Liver (tissue), 8 donors: ENCODE measurements at regions not wholly inside any gene's neighbourhood (a gene's known extent, or its start where the extent isn't known, plus 50 kb on each side); places are given as distances from the start of the nearest gene placed in this dataset.
A peak's percentile ranks its signal among the peaks of the same experiment; 100 is the strongest.

Source experiments
- DNase-seq: peaks from one replicate; pipeline ENCODE4 v3.0.0-alpha.2; 2017; ENCODE audit warnings: low spot score
- H3K27ac ChIP-seq, 2 donors: one replicate each; pipeline ENCODE4 v1.7.0; 2013; ENCODE audit warnings: inconsistent platforms in 2 of 2, low read length in 2 of 2, control low read depth in 1 of 2, low read depth in 1 of 2, mild to moderate bottlenecking in 1 of 2
- H3K27me3 ChIP-seq, 4 donors: one replicate each; pipeline versions ENCODE4 v1.6.1 to v1.7.0; 2013; ENCODE audit warnings: low read length in 3 of 4, inconsistent platforms in 1 of 4, mild to moderate bottlenecking in 1 of 4, moderate library complexity in 1 of 4; ENCODE audit not compliant: control insufficient read depth in 4 of 4, insufficient read depth in 4 of 4
- H3K36me3 ChIP-seq, 4 donors: one replicate each; pipeline versions ENCODE4 v1.6.1 to v1.7.0; 2013; ENCODE audit warnings: low read length in 3 of 4, mild to moderate bottlenecking in 3 of 4, low read depth in 1 of 4, moderate library complexity in 1 of 4; ENCODE audit not compliant: control insufficient read depth in 4 of 4, insufficient read depth in 3 of 4
- H3K4me1 ChIP-seq, 4 donors: one replicate each; pipeline versions ENCODE4 v1.6.1 to v1.7.0; 2013; ENCODE audit warnings: low read length in 3 of 4, mild to moderate bottlenecking in 3 of 4, moderate library complexity in 1 of 4; ENCODE audit not compliant: control insufficient read depth in 4 of 4, insufficient read depth in 4 of 4
- H3K4me3 ChIP-seq, 3 donors: one replicate each; pipeline versions ENCODE4 v1.6.1 to v1.7.0; 2013; ENCODE audit warnings: low read length in 3 of 3, control low read depth in 1 of 3, low read depth in 1 of 3, mild to moderate bottlenecking in 1 of 3
- H3K9ac ChIP-seq, 2 donors: one replicate each; pipeline ENCODE4 v1.7.0; 2013; ENCODE audit warnings: low read length in 2 of 2, mild to moderate bottlenecking in 2 of 2, moderate library complexity in 2 of 2, control low read depth in 1 of 2, low read depth in 1 of 2
- H3K9me3 ChIP-seq, 4 donors: one replicate each; pipeline versions ENCODE4 v1.6.1 to v1.7.0; 2013; ENCODE audit warnings: low read length in 3 of 4; ENCODE audit not compliant: control insufficient read depth in 4 of 4
- EGR1 ChIP-seq, 2 donors: IDR thresholded peaks; 2 replicates each; pipeline ENCODE4 v1.6.1; 2016 to 2018; ENCODE audit warnings: antibody characterized with exemption in 2 of 2, low read depth in 2 of 2
- FOXA1 ChIP-seq: IDR thresholded peaks from 2 replicates; pipeline ENCODE4 v1.6.1; 2016; ENCODE audit warnings: antibody characterized with exemption
- FOXA2 ChIP-seq: IDR thresholded peaks from 2 replicates; pipeline ENCODE4 v1.6.1; 2016; ENCODE audit warnings: antibody characterized with exemption
- GABPA ChIP-seq, 2 donors: IDR thresholded peaks in 1 of 2; conservative IDR thresholded peaks in 1 of 2; 2 replicates each; pipeline ENCODE4 v1.6.1; 2016; ENCODE audit warnings: antibody characterized with exemption in 2 of 2, mild to moderate bottlenecking in 1 of 2, moderate library complexity in 1 of 2
- HNF4A ChIP-seq, 2 donors: conservative IDR thresholded peaks; 2 replicates each; pipeline ENCODE4 v1.6.1; 2016; ENCODE audit warnings: antibody characterized with exemption in 2 of 2, mild to moderate bottlenecking in 2 of 2
- HNF4G ChIP-seq: IDR thresholded peaks from 2 replicates; pipeline ENCODE4 v1.6.1; 2016; ENCODE audit warnings: antibody characterized with exemption
- JUND ChIP-seq, 2 donors: IDR thresholded peaks; 2 replicates each; pipeline ENCODE4 v1.6.1; 2016; ENCODE audit warnings: antibody characterized with exemption in 2 of 2
- NR2F2 ChIP-seq: IDR thresholded peaks from 2 replicates; pipeline ENCODE4 v1.6.1; 2016; ENCODE audit warnings: antibody characterized with exemption
- RAD21 ChIP-seq, 2 donors: IDR thresholded peaks; 2 replicates each; pipeline ENCODE4 v1.6.1; 2016; ENCODE audit warnings: antibody characterized with exemption in 2 of 2, mild to moderate bottlenecking in 2 of 2
- RXRA ChIP-seq, 2 donors: IDR thresholded peaks; 2 replicates each; pipeline ENCODE4 v1.6.1; 2017 to 2018; ENCODE audit warnings: antibody characterized with exemption in 2 of 2, mild to moderate bottlenecking in 1 of 2
- SP1 ChIP-seq: IDR thresholded peaks from 2 replicates; pipeline ENCODE4 v1.6.1; 2018; ENCODE audit warnings: antibody characterized with exemption, mild to moderate bottlenecking
- TAF1 ChIP-seq: conservative IDR thresholded peaks from 2 replicates; pipeline ENCODE4 v1.6.1; 2016; ENCODE audit warnings: antibody characterized with exemption, mild to moderate bottlenecking
- WGBS: extraction: QIAGEN DNeasy Blood & Tissue Kit; methylation state at CpG from one replicate; pipeline ENCODE4 v1.1.7; 2013; 5-methylcytosine and 5-hydroxymethylcytosine counted together
- TF ChIP-seq, protein P1 (sequence below): IDR thresholded peaks from 2 replicates; pipeline ENCODE4 v1.6.1; 2016; ENCODE audit warnings: antibody characterized with exemption
- TF ChIP-seq, protein P2 (sequence below): IDR thresholded peaks from 2 replicates; pipeline ENCODE4 v1.6.1; 2016; ENCODE audit warnings: antibody characterized with exemption
- TF ChIP-seq, protein P3 (sequence below): IDR thresholded peaks from 2 replicates; pipeline ENCODE4 v1.6.1; 2016; ENCODE audit warnings: antibody characterized with exemption, mild to moderate bottlenecking
- TF ChIP-seq, protein P4 (sequence below): fragments of 150-350 bp; IDR thresholded peaks from 2 replicates; pipeline ENCODE4 v1.5.1; 2017; ENCODE audit warnings: improper control_type of control experiment, low read depth, low read length; ENCODE audit not compliant: missing input control
- donor health status: healthy.
- donor health status: healthy.
- donor health status: healthy.
- donor health status: healthy.
- donor health status: healthy.

DNA sequence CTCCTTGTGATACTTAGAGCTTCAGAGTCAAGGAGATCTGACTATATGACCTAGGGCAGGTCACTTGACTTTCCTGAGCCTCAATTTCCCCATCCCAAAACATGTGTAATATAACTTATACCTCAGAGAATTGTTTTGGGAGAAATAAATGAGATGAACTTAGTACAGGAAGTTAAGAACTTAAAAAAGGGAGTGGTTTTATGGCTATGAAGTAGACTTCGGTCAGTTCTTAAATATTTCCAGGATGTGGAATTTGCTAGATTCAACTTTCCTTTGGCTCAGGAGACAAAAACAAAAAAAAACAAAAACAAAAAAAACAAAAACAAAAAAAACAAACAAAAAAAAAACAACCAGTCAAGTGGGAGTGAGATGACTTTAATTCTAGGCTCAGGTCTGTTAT is 116.7 kb downstream of the EDEM1 start:
- Histone ChIP-seq H3K36me3 (no peaks in the 10 kb centered on the region), H3K9ac (no peak overlapping the region), H3K27me3 (no peaks in the 10 kb centered on the region), H3K27ac (no peak overlapping the region), H3K4me1 (no peaks in the 10 kb centered on the region), H3K9me3 (no peaks in the 10 kb centered on the region), H3K4me3 (no peak overlapping the region)
- 84% methylated on average over 1 of the region's 1 CpG for WGBS
- no peak for DNase-seq
- no peak for TF ChIP-seq FOXA2
- TF ChIP-seq JUND (IDR thresholded peaks at IDR 0.05): no peak
- TF ChIP-seq GABPA (IDR thresholded peaks at IDR 0.05 in 1 of 2, conservative IDR thresholded peaks at IDR 0.05 in 1 of 2): no peak
- TF ChIP-seq, protein P1, sequence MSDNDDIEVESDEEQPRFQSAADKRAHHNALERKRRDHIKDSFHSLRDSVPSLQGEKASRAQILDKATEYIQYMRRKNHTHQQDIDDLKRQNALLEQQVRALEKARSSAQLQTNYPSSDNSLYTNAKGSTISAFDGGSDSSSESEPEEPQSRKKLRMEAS: no peak
- TF ChIP-seq RAD21 (IDR thresholded peaks at IDR 0.05): no peak
- TF ChIP-seq, protein P2, sequence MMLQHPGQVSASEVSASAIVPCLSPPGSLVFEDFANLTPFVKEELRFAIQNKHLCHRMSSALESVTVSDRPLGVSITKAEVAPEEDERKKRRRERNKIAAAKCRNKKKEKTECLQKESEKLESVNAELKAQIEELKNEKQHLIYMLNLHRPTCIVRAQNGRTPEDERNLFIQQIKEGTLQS: no peak
- TF ChIP-seq, protein P3, sequence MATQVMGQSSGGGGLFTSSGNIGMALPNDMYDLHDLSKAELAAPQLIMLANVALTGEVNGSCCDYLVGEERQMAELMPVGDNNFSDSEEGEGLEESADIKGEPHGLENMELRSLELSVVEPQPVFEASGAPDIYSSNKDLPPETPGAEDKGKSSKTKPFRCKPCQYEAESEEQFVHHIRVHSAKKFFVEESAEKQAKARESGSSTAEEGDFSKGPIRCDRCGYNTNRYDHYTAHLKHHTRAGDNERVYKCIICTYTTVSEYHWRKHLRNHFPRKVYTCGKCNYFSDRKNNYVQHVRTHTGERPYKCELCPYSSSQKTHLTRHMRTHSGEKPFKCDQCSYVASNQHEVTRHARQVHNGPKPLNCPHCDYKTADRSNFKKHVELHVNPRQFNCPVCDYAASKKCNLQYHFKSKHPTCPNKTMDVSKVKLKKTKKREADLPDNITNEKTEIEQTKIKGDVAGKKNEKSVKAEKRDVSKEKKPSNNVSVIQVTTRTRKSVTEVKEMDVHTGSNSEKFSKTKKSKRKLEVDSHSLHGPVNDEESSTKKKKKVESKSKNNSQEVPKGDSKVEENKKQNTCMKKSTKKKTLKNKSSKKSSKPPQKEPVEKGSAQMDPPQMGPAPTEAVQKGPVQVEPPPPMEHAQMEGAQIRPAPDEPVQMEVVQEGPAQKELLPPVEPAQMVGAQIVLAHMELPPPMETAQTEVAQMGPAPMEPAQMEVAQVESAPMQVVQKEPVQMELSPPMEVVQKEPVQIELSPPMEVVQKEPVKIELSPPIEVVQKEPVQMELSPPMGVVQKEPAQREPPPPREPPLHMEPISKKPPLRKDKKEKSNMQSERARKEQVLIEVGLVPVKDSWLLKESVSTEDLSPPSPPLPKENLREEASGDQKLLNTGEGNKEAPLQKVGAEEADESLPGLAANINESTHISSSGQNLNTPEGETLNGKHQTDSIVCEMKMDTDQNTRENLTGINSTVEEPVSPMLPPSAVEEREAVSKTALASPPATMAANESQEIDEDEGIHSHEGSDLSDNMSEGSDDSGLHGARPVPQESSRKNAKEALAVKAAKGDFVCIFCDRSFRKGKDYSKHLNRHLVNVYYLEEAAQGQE: no peak
- no peak for TF ChIP-seq HNF4G
- TF ChIP-seq, protein P4, sequence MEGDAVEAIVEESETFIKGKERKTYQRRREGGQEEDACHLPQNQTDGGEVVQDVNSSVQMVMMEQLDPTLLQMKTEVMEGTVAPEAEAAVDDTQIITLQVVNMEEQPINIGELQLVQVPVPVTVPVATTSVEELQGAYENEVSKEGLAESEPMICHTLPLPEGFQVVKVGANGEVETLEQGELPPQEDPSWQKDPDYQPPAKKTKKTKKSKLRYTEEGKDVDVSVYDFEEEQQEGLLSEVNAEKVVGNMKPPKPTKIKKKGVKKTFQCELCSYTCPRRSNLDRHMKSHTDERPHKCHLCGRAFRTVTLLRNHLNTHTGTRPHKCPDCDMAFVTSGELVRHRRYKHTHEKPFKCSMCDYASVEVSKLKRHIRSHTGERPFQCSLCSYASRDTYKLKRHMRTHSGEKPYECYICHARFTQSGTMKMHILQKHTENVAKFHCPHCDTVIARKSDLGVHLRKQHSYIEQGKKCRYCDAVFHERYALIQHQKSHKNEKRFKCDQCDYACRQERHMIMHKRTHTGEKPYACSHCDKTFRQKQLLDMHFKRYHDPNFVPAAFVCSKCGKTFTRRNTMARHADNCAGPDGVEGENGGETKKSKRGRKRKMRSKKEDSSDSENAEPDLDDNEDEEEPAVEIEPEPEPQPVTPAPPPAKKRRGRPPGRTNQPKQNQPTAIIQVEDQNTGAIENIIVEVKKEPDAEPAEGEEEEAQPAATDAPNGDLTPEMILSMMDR: no peak
- TF ChIP-seq FOXA1: no peak
- TF ChIP-seq SP1: no peak
- no peak for TF ChIP-seq TAF1
- TF ChIP-seq NR2F2: no peak
- TF ChIP-seq RXRA (IDR thresholded peaks at IDR 0.05): no peak

DNA sequence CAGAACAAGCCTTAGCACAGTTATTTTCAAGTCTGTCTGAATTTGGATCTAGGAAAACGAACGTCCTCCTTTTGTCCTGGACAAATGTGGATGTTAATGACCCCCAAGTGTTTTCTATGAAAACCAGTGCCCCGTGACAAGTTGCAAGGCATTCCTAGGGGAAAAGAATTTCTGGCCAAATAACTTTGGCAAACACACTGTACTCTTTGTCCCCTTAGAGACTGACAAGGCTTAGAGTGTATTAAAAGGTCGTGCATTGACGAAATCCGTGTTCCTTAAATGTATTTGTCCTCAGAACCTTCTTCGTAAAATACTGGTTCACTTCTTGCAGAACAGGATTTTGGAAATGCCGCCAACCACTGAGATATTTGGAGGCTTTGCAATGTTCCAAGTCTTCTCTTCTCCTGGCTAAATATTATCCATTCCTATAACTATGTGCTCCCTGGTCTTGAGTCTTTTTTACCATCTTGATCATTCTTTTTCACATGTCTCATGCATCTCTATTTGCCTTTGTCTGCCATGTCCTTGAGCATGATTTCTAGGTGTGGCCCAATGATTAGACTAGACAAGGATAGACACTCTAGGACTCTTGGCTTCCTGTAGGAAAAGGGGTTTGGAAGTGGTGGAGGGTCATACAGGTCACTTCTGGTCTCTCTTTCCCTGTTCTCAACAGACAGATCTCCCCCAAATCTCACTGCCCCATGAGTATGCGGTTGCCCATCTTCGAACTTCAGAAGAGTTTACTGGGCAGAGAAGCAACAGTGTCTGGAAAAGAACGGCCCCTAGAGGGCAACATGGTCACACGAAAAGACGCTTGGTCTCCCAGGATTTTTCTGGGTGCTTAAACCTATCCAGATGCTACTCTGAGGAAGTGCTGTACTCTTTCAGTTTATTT is 117.5 kb downstream of the EDEM1 start:
- Histone ChIP-seq H3K4me3 (no peak overlapping the region), H3K27me3 (no peaks in the 10 kb centered on the region), H3K36me3 (no peaks in the 10 kb centered on the region), H3K9me3 (no peaks in the 10 kb centered on the region), H3K27ac (no peak overlapping the region), H3K4me1 (no peaks in the 10 kb centered on the region), H3K9ac (no peak overlapping the region)
- peak; percentile 45 for DNase-seq
- TF ChIP-seq JUND (IDR thresholded peaks at IDR 0.05) (no peak), RAD21 (IDR thresholded peaks at IDR 0.05) (peak; percentile 82 to 87), HNF4A (conservative IDR thresholded peaks at IDR 0.05) (no peak), HNF4G (no peak), EGR1 (IDR thresholded peaks at IDR 0.05; ENCODE audit: low read depth in 2 of 2) (no peak), FOXA1 (no peak)
- TF ChIP-seq, protein P1: no peak
- TF ChIP-seq, protein P4: peak; percentile 52
- WGBS: 31% methylated on average over 13 of the region's 13 CpGs
